ENCODE measurements at regions not wholly inside any gene's neighbourhood (a gene's known extent, or its start where the extent isn't known, plus 50 kb on each side); places are given as distances from the start of the nearest gene placed in this dataset.

GRCh38 chr11:92501066-92501739 lies 276.6 kb downstream of the FAT3 start:
- no peak for DNase-seq
- in situ Hi-C loops (cut with HindIII; ENCODE audit: low pct_ligation_motif_present, low pct_unique_long_range_greater_than_20kb, low sequenced_read_pairs), result no loop called here

DNA sequence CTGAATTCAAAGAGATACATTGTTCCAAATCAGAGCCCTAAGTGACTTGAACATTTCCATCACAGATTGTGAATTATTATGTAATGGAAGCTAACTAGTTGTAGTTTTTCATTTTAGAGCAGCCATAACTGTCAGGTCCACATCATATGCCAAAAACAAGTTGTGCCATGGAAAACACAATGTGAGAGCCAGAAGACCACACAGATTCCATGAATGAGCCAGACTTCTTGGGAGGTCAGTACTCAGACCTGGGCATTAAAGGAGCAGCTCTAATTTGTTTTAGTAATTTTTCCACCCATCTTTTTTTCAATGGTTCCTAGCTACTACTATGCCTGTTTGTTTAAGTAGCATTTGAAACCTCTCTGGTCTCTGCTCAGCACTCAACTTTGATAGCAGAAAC lies 279.4 kb downstream of the FAT3 start:
- in situ Hi-C loops (cut with HindIII; ENCODE audit: low pct_ligation_motif_present, low pct_unique_long_range_greater_than_20kb, low sequenced_read_pairs), result no loop called here
- no peak for DNase-seq

DNA sequence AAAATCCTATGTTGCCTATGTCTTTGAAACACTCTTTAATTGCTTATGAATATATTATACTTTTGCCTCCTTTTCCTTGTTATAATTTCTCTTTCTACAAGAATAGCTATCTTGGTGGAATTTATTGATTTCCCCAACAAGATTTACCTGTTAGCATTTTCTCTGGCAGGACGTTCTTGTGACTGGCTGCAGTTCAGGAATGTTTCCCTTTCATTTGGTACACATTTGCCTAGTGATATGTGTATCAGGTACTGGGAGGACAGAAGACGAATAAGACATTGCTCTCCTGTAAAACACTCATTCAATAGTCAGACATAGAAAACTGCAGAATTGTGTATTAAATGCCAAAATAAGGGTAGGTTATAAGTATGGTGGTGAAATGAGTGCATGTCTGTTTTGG lies 279.9 kb downstream of the FAT3 start:
- no peak for DNase-seq
- in situ Hi-C loops (cut with HindIII; ENCODE audit: low pct_ligation_motif_present, low pct_unique_long_range_greater_than_20kb, low sequenced_read_pairs), result no loop called here

DNA sequence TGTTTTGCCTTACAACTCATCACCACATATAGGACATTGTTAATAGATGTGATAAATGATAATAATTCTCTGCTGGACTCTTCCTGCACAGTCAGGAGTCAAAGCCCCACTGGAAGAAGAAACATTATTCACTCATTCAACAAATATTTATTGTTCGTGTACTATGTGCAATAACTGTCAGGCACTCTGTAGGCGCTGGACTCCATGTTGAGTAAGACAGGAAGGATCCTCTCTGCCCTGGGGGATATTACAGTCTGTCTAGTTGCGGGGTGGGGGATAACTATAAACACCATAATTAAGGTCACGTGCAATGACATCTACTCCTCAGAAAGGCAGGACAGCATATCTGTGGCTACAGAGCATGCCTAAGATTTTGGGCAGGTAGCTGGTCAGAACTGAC lies 281.1 kb downstream of the FAT3 start:
- in situ Hi-C loops (cut with HindIII; ENCODE audit: low pct_ligation_motif_present, low pct_unique_long_range_greater_than_20kb, low sequenced_read_pairs), result no loop called here
- no peak for DNase-seq

DNA sequence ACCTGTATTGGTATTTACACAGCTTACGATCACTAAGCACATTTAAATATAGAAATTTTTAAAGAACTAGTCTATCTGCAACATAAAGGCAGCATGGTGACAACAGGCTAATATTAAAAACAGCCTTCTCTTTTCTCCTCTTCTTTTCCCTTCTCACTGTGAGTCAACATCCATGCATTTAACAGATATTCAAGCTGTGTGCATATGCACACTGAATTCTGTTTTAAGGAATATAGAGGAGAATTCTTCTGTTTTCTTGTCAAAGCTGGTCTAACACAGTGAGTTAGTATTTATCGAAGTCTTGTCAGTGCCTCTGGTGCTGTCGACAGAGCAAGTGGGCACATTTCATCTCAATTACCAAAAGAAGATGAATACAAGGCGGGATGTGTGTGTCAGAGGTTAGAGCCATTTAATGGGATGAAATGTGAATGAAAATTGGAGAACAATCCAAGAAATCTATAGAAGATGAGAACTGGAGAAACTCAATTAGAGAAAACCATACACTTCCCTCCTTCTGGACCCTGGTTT lies 282.3 kb downstream of the FAT3 start:
- in situ Hi-C loops (cut with HindIII; ENCODE audit: low pct_ligation_motif_present, low pct_unique_long_range_greater_than_20kb, low sequenced_read_pairs), result no loop called here
- DNase-seq, result no peak

GRCh38 chr11:92510591-92510990 lies 286.0 kb downstream of the FAT3 start:
- in situ Hi-C loops (cut with HindIII; ENCODE audit: low pct_ligation_motif_present, low pct_unique_long_range_greater_than_20kb, low sequenced_read_pairs), result no loop called here
- DNase-seq, result no peak

DNA sequence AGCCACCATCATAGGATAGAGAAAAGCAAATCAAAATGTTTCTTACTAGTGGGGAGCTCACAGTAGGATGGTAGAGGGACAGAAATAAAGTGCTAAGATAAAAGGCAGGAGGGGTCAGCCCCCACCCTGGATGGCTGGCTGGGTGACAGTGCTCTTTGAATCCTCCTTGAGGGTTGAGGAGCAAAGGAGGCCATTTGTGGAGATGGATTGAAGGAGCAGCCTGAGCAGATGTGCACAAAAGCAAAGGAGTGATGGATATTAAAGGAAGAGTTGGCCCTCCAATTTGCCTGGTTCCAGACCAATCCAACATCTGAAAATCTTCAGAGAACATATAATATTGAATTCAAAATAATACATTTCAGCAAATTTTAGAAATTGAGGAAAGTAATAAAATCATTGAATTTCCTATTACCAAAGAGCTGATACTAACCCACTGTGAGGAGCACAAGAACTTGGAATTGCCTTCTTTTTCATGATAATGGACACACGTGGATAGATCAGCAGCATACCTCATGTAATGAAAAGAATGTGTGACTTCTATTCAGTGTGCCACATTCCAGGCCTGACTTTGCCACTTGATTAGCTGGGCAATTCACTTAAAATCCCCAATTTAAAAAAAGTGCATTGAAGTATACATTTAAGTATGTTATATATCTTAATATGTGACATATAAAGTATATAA lies 287.0 kb downstream of the FAT3 start:
- in situ Hi-C loops (cut with HindIII; ENCODE audit: low pct_ligation_motif_present, low pct_unique_long_range_greater_than_20kb, low sequenced_read_pairs), result no loop called here
- DNase-seq, result no peak

DNA sequence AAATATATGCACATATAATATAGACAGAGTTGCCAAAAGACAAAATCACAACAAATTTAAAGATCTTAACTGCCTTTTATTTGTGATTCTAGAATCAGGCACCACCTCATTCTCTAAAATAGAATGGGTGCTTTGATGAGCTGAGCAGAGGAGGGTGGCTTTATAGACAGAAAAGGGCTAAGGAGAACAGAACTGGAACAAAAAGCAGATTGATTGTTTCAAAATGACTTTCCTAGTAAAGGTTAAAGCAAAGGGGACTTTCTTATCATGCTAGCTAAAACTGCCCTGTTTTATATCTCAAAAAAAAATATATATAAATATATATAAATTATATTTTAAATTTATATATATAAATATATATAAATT lies 287.6 kb downstream of the FAT3 start:
- in situ Hi-C loops (cut with HindIII; ENCODE audit: low pct_ligation_motif_present, low pct_unique_long_range_greater_than_20kb, low sequenced_read_pairs), result no loop called here
- no peak for DNase-seq

GRCh38 chr11:92523611-92524010 lies 299.0 kb downstream of the FAT3 start:
- DNase-seq, result no peak
- in situ Hi-C loops (cut with HindIII; ENCODE audit: low pct_ligation_motif_present, low pct_unique_long_range_greater_than_20kb, low sequenced_read_pairs), result no loop called here

GRCh38 chr11:92524542-92524941 lies 299.9 kb downstream of the FAT3 start:
- in situ Hi-C loops (cut with HindIII; ENCODE audit: low pct_ligation_motif_present, low pct_unique_long_range_greater_than_20kb, low sequenced_read_pairs), result no loop called here
- no peak for DNase-seq

- no peak for DNase-seq
- in situ Hi-C loops (cut with HindIII; ENCODE audit: low pct_ligation_motif_present, low pct_unique_long_range_greater_than_20kb, low sequenced_read_pairs), result no loop called here
Measured at GRCh38 chr11:92527467-92527866, 302.8 kb downstream of the FAT3 start.

DNA sequence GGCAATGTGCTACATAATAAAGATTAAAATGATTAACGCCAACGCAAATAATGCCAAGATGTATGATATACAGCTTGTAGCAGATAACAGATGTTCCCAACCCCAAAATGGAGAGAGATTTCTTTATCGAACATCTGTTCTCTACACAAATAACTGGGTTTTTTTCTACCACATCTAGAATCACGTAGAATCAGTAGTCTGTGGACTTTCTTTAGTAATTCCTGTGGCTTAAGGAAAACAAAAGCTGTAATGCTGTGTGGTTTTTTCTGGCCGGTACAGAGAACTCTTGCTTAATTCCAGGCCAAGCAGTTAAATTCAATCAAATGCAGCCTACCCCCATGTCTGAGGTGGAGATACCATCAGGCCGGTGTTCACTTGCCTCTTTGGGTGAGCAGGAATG lies 303.4 kb downstream of the FAT3 start:
- no peak for DNase-seq
- in situ Hi-C loops (cut with HindIII; ENCODE audit: low pct_ligation_motif_present, low pct_unique_long_range_greater_than_20kb, low sequenced_read_pairs), result no loop called here

- DNase-seq, result no peak
- in situ Hi-C loops (cut with HindIII; ENCODE audit: low pct_ligation_motif_present, low pct_unique_long_range_greater_than_20kb, low sequenced_read_pairs), result no loop called here
Measured at GRCh38 chr11:92531065-92531739, 306.6 kb downstream of the FAT3 start.

DNA sequence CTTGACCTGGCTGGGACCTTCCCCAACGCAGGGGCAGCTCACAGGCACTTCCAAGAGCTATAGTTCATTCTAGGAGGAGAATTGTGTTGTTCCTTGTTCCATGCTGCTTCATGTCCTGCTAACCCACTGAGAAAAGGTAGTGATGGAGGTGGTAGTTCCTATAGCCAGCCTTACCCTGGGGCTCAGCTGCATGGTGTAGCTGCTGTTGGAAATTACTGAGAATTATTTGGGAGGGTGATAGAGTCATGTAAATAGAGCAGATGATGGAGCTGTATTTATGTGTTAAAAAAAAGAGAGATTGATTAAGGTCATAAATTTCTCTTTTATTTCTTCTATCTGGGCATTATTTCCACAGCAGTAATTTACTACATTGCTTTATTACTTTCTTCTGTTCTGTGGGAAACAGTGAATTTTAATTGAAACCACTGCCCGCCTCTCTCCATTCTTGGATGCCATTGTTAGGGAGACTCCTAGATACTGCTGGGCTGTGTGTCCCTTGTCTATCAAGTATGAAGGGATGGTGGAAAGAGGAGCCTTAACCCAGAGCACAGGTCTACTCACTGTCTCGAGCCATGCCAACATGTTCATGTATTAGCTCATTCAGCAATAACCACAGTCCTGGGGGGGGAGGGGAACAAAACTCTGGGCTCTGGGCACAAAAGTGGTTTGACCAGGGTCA lies 309.2 kb downstream of the FAT3 start:
- no peak for DNase-seq
- in situ Hi-C loops (cut with HindIII; ENCODE audit: low pct_ligation_motif_present, low pct_unique_long_range_greater_than_20kb, low sequenced_read_pairs), result no loop called here

- DNase-seq, result no peak
- in situ Hi-C loops (cut with HindIII; ENCODE audit: low pct_ligation_motif_present, low pct_unique_long_range_greater_than_20kb, low sequenced_read_pairs), result no loop called here
Measured at GRCh38 chr11:92536883-92537282, 312.3 kb downstream of the FAT3 start.

GRCh38 chr11:92540096-92540495 lies 315.5 kb downstream of the FAT3 start:
- in situ Hi-C loops (cut with HindIII; ENCODE audit: low pct_ligation_motif_present, low pct_unique_long_range_greater_than_20kb, low sequenced_read_pairs), result no loop called here
- no peak for DNase-seq

GRCh38 chr11:92545906-92546471 lies 321.4 kb downstream of the FAT3 start:
- in situ Hi-C loops (cut with HindIII; ENCODE audit: low pct_ligation_motif_present, low pct_unique_long_range_greater_than_20kb, low sequenced_read_pairs), result no loop called here
- DNase-seq, result no peak

- in situ Hi-C loops (cut with HindIII; ENCODE audit: low pct_ligation_motif_present, low pct_unique_long_range_greater_than_20kb, low sequenced_read_pairs), result no loop called here
- DNase-seq, result no peak
Measured at GRCh38 chr11:92546603-92547002, 322.0 kb downstream of the FAT3 start.

- in situ Hi-C loops (cut with HindIII; ENCODE audit: low pct_ligation_motif_present, low pct_unique_long_range_greater_than_20kb, low sequenced_read_pairs), result no loop called here
- no peak for DNase-seq
Measured at GRCh38 chr11:92550411-92550810, 325.8 kb downstream of the FAT3 start.
